Neural cell (in vitro differentiated cells): ENCODE measurements at regions not wholly inside any gene's neighbourhood (a gene's known extent, or its start where the extent isn't known, plus 50 kb on each side); places are given as distances from the start of the nearest gene placed in this dataset.

Experiments
- CTCF ChIP-seq: fragments of 450-650 bp; IDR thresholded peaks from 2 replicates; pipeline ENCODE4 v1.5.1; 2014; ENCODE audit warnings: antibody characterized with exemption, mild to moderate bottlenecking, moderate library complexity; ENCODE audit not compliant: poor library complexity, severe bottlenecking
- EZH2 ChIP-seq: fragments of 200-600, 300-800 bp; shearing (Covaris generic), sonication (generic); IDR thresholded peaks from 2 replicates; pipeline ENCODE4 v1.6.1; 2014; ENCODE audit warnings: antibody characterized with exemption, low read length, borderline replicate concordance, mild to moderate bottlenecking; ENCODE audit not compliant: insufficient read depth, poor library complexity, severe bottlenecking
- POLR2AphosphoS5 ChIP-seq: IDR thresholded peaks from 2 replicates; pipeline ENCODE4 v1.6.1; 2012
- RAD21 ChIP-seq: fragments of 450-650 bp; conservative IDR thresholded peaks from 2 replicates; pipeline ENCODE4 v1.6.1; 2014; ENCODE audit warnings: antibody characterized with exemption, mild to moderate bottlenecking, moderate library complexity
- SMC3 ChIP-seq: fragments of 450-650 bp; conservative IDR thresholded peaks from 2 replicates; pipeline ENCODE4 v1.6.1; 2014; ENCODE audit warnings: antibody characterized with exemption, mild to moderate bottlenecking, moderate library complexity; ENCODE audit not compliant: poor library complexity
- TAF1 ChIP-seq: IDR thresholded peaks from 2 replicates; pipeline ENCODE4 v1.6.1; 2012; ENCODE audit warnings: low read depth

- no peak for TF ChIP-seq CTCF
- no peak for TF ChIP-seq SMC3
- no peak for TF ChIP-seq EZH2
- TF ChIP-seq TAF1: no peak
- no peak for TF ChIP-seq POLR2AphosphoS5
- TF ChIP-seq RAD21: no peak
These were observed 176.6 kb downstream of the JCAD start for GRCh38 chr10:29882766-29883165.
